ENCODE measurements at regions not wholly inside any gene's neighbourhood (a gene's known extent, or its start where the extent isn't known, plus 50 kb on each side); places are given as distances from the start of the nearest gene placed in this dataset.

DNA sequence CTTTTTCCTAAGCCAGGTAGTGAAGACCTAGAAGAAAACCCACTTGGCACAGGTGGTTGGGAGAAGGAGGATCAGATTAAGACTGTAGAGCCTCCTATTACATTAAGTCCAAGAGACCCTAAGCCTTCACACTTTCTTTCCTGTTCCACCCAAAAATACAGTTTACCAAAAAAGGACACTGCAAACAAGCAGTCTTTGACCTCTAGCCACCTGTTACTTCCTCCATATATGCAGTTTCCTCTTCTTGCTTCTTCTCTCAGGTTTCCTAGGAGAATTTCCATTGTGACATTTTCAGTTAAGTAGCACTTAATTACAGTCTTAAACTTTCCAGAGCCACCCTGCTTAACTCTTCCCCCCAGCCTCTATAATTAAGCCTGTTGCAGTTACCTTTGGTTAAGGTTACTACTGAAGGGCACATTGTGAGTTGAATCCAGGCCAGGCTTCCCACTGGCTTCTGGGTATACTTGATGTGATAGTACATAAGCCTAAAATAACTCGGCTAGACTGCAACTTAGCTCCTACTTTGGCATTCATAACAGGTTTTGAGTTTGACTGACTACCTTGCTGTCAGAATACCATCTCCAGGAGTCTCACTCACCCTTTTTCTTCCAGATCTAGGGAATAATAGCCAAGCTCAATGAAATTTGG, 114.2 kb upstream of the UMPS start:
- no peaks in the 10 kb centered on the region for H3K27me3 ChIP-seq (ENCODE audit: control insufficient read depth in 4 of 4, insufficient read depth in 4 of 4, low read length in 3 of 4)
- peak overlapping the region in 1 of 2 donors; percentile 26 for H3K27ac ChIP-seq (ENCODE audit: low read depth in 1 of 2, low read length in 2 of 2)
- TF ChIP-seq RXRA (IDR thresholded peaks at IDR 0.05): peak in 1 of 2 donors; percentile 18
- no peak for TF ChIP-seq JUND (IDR thresholded peaks at IDR 0.05)
- no peak for TF ChIP-seq FOXA2 (IDR thresholded peaks at IDR 0.05)
- TF ChIP-seq, protein P1, sequence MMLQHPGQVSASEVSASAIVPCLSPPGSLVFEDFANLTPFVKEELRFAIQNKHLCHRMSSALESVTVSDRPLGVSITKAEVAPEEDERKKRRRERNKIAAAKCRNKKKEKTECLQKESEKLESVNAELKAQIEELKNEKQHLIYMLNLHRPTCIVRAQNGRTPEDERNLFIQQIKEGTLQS (IDR thresholded peaks at IDR 0.05): no peak
- peak in 1 of 2 donors; percentile 13 for TF ChIP-seq HNF4A (conservative IDR thresholded peaks at IDR 0.05)
- no peak for DNase-seq (ENCODE audit: low spot score)
- no peaks in the 10 kb centered on the region for H3K9me3 ChIP-seq (ENCODE audit: control insufficient read depth in 4 of 4, low read length in 3 of 4)
- WGBS: 39% methylated on average over 1 of the region's 1 CpG
- no peaks in the 10 kb centered on the region for H3K36me3 ChIP-seq (ENCODE audit: control insufficient read depth in 4 of 4, insufficient read depth in 3 of 4, low read depth in 1 of 4, low read length in 3 of 4)
- peaks cover 12 to 48% (median 34%) of the 10 kb centered on the region in 4 donors for H3K4me1 ChIP-seq (ENCODE audit: control insufficient read depth in 4 of 4, insufficient read depth in 4 of 4, low read length in 3 of 4)
- H3K4me3 ChIP-seq (ENCODE audit: low read depth in 1 of 3, low read length in 3 of 3): no peak overlapping the region
- H3K9ac ChIP-seq (ENCODE audit: low read depth in 1 of 2, low read length in 2 of 2): no peak overlapping the region

DNA sequence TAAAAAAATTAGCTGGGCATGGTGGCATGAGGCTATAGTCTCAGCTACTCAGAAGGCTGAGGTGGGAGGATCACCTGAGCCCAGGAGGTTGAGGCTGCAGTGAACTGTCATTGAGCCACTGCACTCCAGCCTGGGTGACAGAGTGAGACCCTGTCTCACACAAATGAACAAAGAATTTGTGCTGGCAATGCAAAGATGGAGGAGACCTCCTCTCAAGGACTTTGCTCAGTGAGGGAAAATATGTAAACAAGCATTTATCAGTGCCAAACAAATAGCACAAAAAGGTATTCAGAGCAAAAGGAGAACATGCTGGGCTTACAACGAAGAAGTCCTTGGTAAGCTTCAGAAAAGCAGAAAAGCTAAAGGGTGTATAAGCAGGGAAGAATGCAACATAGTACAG, 113.1 kb upstream of the UMPS start:
- Histone ChIP-seq H3K4me1 (ENCODE audit: control insufficient read depth in 4 of 4, insufficient read depth in 4 of 4, low read length in 3 of 4) (peaks cover 12 to 51% (median 41%) of the 10 kb centered on the region in 4 donors), H3K9me3 (ENCODE audit: control insufficient read depth in 4 of 4, low read length in 3 of 4) (no peaks in the 10 kb centered on the region), H3K27me3 (ENCODE audit: control insufficient read depth in 4 of 4, insufficient read depth in 4 of 4, low read length in 3 of 4) (no peaks in the 10 kb centered on the region), H3K4me3 (ENCODE audit: low read depth in 1 of 3, low read length in 3 of 3) (no peak overlapping the region), H3K36me3 (ENCODE audit: control insufficient read depth in 4 of 4, insufficient read depth in 3 of 4, low read depth in 1 of 4, low read length in 3 of 4) (no peaks in the 10 kb centered on the region), H3K9ac (ENCODE audit: low read depth in 1 of 2, low read length in 2 of 2) (no peak overlapping the region), H3K27ac (ENCODE audit: low read depth in 1 of 2, low read length in 2 of 2) (peak overlapping the region; percentile 16 to 27)
- DNase-seq (ENCODE audit: low spot score): no peak
- 33% methylated on average over 1 of the region's 1 CpG for WGBS
- TF ChIP-seq RXRA (IDR thresholded peaks at IDR 0.05): no peak
- TF ChIP-seq GABPA (IDR thresholded peaks at IDR 0.05 in 1 of 2, conservative IDR thresholded peaks at IDR 0.05 in 1 of 2): no peak
- peak; percentile 46 to 51 for TF ChIP-seq HNF4A (conservative IDR thresholded peaks at IDR 0.05)
- TF ChIP-seq FOXA1 (IDR thresholded peaks at IDR 0.05): peak; percentile 33
- peak; percentile 46 for TF ChIP-seq FOXA2 (IDR thresholded peaks at IDR 0.05)

DNA sequence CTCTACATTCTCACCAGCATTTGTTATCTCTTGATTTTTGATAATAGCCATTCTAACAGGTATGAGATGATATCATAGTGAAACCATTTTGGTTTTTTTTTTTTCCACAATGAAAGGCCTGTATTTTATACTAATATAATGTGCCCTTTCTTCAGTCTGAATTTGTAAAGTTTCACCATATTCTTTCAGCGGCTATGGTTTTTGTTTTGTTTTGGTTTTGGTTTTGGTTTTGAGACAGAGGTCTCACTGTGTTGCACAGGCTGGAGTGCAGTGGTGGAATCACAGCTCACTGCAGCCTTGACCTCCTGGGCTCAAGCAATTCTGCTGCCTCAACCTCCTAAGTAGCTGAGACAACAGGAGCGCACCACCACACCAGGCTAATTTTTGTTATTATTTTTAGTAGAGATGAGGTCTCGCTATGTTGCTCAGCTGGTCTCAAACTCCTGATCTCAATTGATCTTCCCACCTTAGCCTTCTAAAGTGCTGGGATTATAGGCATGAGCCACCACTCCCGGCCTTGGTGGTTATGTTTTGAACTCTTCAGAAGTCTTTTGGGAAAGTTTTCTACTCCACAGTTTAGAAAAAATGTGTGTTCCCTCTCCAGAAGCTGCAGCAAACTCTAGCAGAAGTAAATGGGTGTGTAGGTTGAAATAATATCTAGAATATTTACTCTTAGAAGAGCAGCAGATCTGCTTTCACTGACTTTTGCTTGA, 110.2 kb upstream of the UMPS start:
- TF ChIP-seq, protein P2, sequence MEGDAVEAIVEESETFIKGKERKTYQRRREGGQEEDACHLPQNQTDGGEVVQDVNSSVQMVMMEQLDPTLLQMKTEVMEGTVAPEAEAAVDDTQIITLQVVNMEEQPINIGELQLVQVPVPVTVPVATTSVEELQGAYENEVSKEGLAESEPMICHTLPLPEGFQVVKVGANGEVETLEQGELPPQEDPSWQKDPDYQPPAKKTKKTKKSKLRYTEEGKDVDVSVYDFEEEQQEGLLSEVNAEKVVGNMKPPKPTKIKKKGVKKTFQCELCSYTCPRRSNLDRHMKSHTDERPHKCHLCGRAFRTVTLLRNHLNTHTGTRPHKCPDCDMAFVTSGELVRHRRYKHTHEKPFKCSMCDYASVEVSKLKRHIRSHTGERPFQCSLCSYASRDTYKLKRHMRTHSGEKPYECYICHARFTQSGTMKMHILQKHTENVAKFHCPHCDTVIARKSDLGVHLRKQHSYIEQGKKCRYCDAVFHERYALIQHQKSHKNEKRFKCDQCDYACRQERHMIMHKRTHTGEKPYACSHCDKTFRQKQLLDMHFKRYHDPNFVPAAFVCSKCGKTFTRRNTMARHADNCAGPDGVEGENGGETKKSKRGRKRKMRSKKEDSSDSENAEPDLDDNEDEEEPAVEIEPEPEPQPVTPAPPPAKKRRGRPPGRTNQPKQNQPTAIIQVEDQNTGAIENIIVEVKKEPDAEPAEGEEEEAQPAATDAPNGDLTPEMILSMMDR (IDR thresholded peaks at IDR 0.05; ENCODE audit: low read depth, low read length, missing input control): no peak
- H3K9me3 ChIP-seq (ENCODE audit: control insufficient read depth in 4 of 4, low read length in 3 of 4): no peaks in the 10 kb centered on the region
- DNase-seq (ENCODE audit: low spot score): no peak
- no peaks in the 10 kb centered on the region for H3K36me3 ChIP-seq (ENCODE audit: control insufficient read depth in 4 of 4, insufficient read depth in 3 of 4, low read depth in 1 of 4, low read length in 3 of 4)
- no peaks in the 10 kb centered on the region for H3K27me3 ChIP-seq (ENCODE audit: control insufficient read depth in 4 of 4, insufficient read depth in 4 of 4, low read length in 3 of 4)
- H3K4me3 ChIP-seq (ENCODE audit: low read depth in 1 of 3, low read length in 3 of 3): no peak overlapping the region
- H3K9ac ChIP-seq (ENCODE audit: low read depth in 1 of 2, low read length in 2 of 2): peak overlapping the region; percentile 19 to 57
- H3K4me1 ChIP-seq (ENCODE audit: control insufficient read depth in 4 of 4, insufficient read depth in 4 of 4, low read length in 3 of 4): peaks cover 13 to 68% (median 47%) of the 10 kb centered on the region in 4 donors
- H3K27ac ChIP-seq (ENCODE audit: low read depth in 1 of 2, low read length in 2 of 2): peak overlapping the region; percentile 83 to 89
- 50% methylated on average over 4 of the region's 4 CpGs for WGBS

DNA sequence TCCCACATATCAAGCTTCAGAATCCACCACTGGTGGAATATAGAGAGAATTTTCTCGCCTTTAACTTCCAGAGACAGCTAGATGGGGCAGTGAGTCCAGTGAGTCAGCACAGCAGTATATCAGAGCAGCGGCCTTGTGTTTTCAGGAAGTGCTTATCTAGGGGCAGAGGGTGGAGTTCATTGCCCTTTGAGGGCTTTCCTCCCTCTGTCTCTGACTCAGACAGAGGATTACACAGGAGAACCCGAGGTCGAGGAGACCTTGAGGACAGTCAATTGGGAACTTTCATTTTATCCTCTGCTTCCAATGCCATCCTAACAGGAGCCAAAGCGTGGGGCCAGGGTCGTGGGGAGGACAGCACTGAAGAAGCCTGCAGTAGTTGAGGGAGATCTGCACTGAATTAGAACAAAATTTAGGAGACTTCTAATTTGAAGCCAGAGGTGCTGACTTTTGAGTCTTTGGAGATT, 109.6 kb upstream of the UMPS start:
- Histone ChIP-seq H3K9me3 (ENCODE audit: control insufficient read depth in 4 of 4, low read length in 3 of 4) (no peaks in the 10 kb centered on the region), H3K27ac (ENCODE audit: low read depth in 1 of 2, low read length in 2 of 2) (peak overlapping the region; percentile 83 to 89), H3K36me3 (ENCODE audit: control insufficient read depth in 4 of 4, insufficient read depth in 3 of 4, low read depth in 1 of 4, low read length in 3 of 4) (no peaks in the 10 kb centered on the region), H3K27me3 (ENCODE audit: control insufficient read depth in 4 of 4, insufficient read depth in 4 of 4, low read length in 3 of 4) (no peaks in the 10 kb centered on the region), H3K4me1 (ENCODE audit: control insufficient read depth in 4 of 4, insufficient read depth in 4 of 4, low read length in 3 of 4) (peaks cover 13 to 69% (median 46%) of the 10 kb centered on the region in 4 donors), H3K9ac (ENCODE audit: low read depth in 1 of 2, low read length in 2 of 2) (no peak overlapping the region), H3K4me3 (ENCODE audit: low read depth in 1 of 3, low read length in 3 of 3) (peak overlapping the region in 1 of 3 donors; percentile 21)
- WGBS: 10% methylated on average over 6 of the region's 6 CpGs
- peak; percentile 61 for DNase-seq (ENCODE audit: low spot score)
- TF ChIP-seq, protein P2 (IDR thresholded peaks at IDR 0.05; ENCODE audit: low read depth, low read length, missing input control): peak; percentile 42
- TF ChIP-seq, protein P3, sequence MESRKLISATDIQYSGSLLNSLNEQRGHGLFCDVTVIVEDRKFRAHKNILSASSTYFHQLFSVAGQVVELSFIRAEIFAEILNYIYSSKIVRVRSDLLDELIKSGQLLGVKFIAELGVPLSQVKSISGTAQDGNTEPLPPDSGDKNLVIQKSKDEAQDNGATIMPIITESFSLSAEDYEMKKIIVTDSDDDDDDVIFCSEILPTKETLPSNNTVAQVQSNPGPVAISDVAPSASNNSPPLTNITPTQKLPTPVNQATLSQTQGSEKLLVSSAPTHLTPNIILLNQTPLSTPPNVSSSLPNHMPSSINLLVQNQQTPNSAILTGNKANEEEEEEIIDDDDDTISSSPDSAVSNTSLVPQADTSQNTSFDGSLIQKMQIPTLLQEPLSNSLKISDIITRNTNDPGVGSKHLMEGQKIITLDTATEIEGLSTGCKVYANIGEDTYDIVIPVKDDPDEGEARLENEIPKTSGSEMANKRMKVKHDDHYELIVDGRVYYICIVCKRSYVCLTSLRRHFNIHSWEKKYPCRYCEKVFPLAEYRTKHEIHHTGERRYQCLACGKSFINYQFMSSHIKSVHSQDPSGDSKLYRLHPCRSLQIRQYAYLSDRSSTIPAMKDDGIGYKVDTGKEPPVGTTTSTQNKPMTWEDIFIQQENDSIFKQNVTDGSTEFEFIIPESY (IDR thresholded peaks at IDR 0.05): peak; percentile 73

All from liver (tissue), 8 donors.